ENCODE measurements at regions not wholly inside any gene's neighbourhood (a gene's known extent, or its start where the extent isn't known, plus 50 kb on each side); places are given as distances from the start of the nearest gene placed in this dataset.

DNA sequence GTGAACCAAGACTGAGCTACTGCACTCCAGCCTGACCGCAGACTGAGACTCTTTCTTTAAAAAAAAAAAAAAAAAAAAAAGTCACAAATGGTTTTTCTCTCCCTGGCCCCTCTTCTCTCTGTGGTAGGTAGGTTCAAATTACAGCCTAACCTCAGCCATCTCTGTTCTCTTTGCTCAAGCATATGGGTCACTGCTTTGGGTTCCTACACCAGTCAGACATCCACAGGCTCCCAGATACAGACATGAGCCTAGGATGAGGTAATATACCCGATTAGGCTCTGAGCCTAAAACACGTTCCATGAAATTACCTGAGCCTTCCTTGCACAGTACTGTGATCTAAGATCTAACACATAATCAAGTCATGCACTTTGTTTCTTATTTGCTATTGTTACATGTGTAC, 90.5 kb upstream of the JAK1 start:
- POLR2A ChIA-PET = no interaction called here
- H3K36me3 ChIP-seq (ENCODE audit: control insufficient read depth in 2 of 2, extremely low read depth in 1 of 2, insufficient read depth in 2 of 2, low read length in 2 of 2) = peaks cover 0 to 8% of the 10 kb centered on the region in 2 experiments
- intact Hi-C loops (cut with micrococcal nuclease) = no loop called here
- H3K27ac ChIP-seq (ENCODE audit: insufficient read depth, low read depth, low read length) = no peak overlapping the region
- H3K4me1 ChIP-seq (ENCODE audit: control insufficient read depth, extremely low read depth, insufficient read depth, low read length) = no peaks in the 10 kb centered on the region
- TF ChIP-seq MAX (IDR thresholded peaks at IDR 0.05; ENCODE audit: insufficient read depth, insufficient read length) (no peak), MYC (IDR thresholded peaks at IDR 0.05; ENCODE audit: low read depth, low read length) (no peak), JUN (IDR thresholded peaks at IDR 0.05; ENCODE audit: borderline replicate concordance, insufficient read depth, insufficient read length, low read depth) (no peak), POLR2A (IDR thresholded peaks at IDR 0.05; ENCODE audit: low read depth, low read length) (no peak), FOS (IDR thresholded peaks at IDR 0.05; ENCODE audit: borderline replicate concordance, insufficient read depth, low read length) (no peak), POLR2AphosphoS5 (IDR thresholded peaks at IDR 0.05; ENCODE audit: insufficient read depth, low read depth, low read length) (no peak), GATA2 (IDR thresholded peaks at IDR 0.05; ENCODE audit: insufficient read depth, insufficient read length, low read depth, low read length) (no peak), EZH2 (IDR thresholded peaks at IDR 0.05; ENCODE audit: borderline replicate concordance, low read depth, low read length, severe bottlenecking) (no peak), CTCF (IDR thresholded peaks at IDR 0.05; ENCODE audit: extremely low read depth in 1 of 2, insufficient read depth in 1 of 2, low read depth in 1 of 2, low read length in 2 of 2) (no peak)
- no peaks in the 10 kb centered on the region for H3K79me2 ChIP-seq (ENCODE audit: control insufficient read depth, insufficient read depth, low read length)
- DNase-seq (ENCODE audit: low read depth, low spot score) (no peak), FAIRE-seq (no peak)
- no peaks in the 10 kb centered on the region for H4K20me1 ChIP-seq (replicated peaks; ENCODE audit: control insufficient read depth, extremely low read depth, insufficient read depth, low read length)
- H3K4me2 ChIP-seq (ENCODE audit: insufficient read depth, low read length) = no peak overlapping the region
- dilution Hi-C loops (cut with MboI; ENCODE audit: extremely low pct_ligation_motif_present, low sequenced_read_pairs) = no loop called here
- no peak overlapping the region for H3K4me3 ChIP-seq (replicated peaks in 1 of 3; ENCODE audit: insufficient read depth in 1 of 3, low read depth in 1 of 3, low read length in 3 of 3)
- no TSS peak for BruUV-seq (replicated peaks)
- no peak overlapping the region for H3K9ac ChIP-seq (replicated peaks; ENCODE audit: extremely low read depth, insufficient read depth, low read length)
- H3K9me1 ChIP-seq (replicated peaks; ENCODE audit: control insufficient read depth, extremely low read depth, insufficient read depth, low read length) = no peaks in the 10 kb centered on the region
- no peak overlapping the region for H2AFZ ChIP-seq (ENCODE audit: low read depth, low read length)
- no peaks in the 10 kb centered on the region for H3K9me3 ChIP-seq (replicated peaks; ENCODE audit: control insufficient read depth, insufficient read depth, low read length)
- CTCF ChIA-PET = interaction anchor here (1.2 kb wide), 1 partner anchor 10 kb away, joined by 3 read pairs; no protein-coding TSS in a partner anchor
- H3K27me3 ChIP-seq (ENCODE audit: control insufficient read depth in 2 of 2, insufficient read depth in 2 of 2, low read length in 2 of 2) = no peaks in the 10 kb centered on the region
